Astrocyte (in vitro differentiated cells and primary cell): ENCODE measurements at regions not wholly inside any gene's neighbourhood (a gene's known extent, or its start where the extent isn't known, plus 50 kb on each side); places are given as distances from the start of the nearest gene placed in this dataset.

Experiments used
- DNase-seq: peaks from one replicate; pipeline ENCODE4 v3.0.0-alpha.2; 2010; ENCODE audit warnings: low read depth
- FAIRE-seq: peaks from 2 replicates; lab custom pipeline; 2011; peaks lifted over from hg19 to GRCh38; lab: Jason Lieb, UNC
- H2AFZ ChIP-seq: 2 replicates; pipeline ENCODE4 v1.6.0; 2012; ENCODE audit warnings: low read depth, low read length, inconsistent platforms
- H3K27ac ChIP-seq: 2 replicates; pipeline ENCODE4 v1.5.1; 2011; ENCODE audit warnings: low read depth, low read length, inconsistent platforms
- H3K27me3 ChIP-seq: 2 replicates; pipeline ENCODE4 v1.6.0; 2011; ENCODE audit warnings: low read length, inconsistent platforms; ENCODE audit not compliant: insufficient read depth
- H3K36me3 ChIP-seq: 2 replicates; pipeline ENCODE4 v1.5.1; 2011; ENCODE audit warnings: low read length, inconsistent platforms; ENCODE audit not compliant: insufficient read depth
- H3K4me1 ChIP-seq: 2 replicates; pipeline ENCODE4 v1.5.1; 2011; ENCODE audit warnings: low read length, inconsistent platforms; ENCODE audit not compliant: insufficient read depth
- H3K4me2 ChIP-seq: 2 replicates; pipeline ENCODE4 v1.6.0; 2012; ENCODE audit warnings: low read length, inconsistent platforms
- H3K4me3 ChIP-seq: 2 replicates; pipeline ENCODE4 v1.5.1; 2011; ENCODE audit warnings: low read depth, mild to moderate bottlenecking, low read length, inconsistent platforms; ENCODE audit not compliant: insufficient read depth
- H3K79me2 ChIP-seq: 2 replicates; pipeline ENCODE4 v1.6.0; 2012; ENCODE audit warnings: mild to moderate bottlenecking, low read length, inconsistent platforms; ENCODE audit not compliant: insufficient read depth
- H3K9ac ChIP-seq: 2 replicates; pipeline ENCODE4 v1.6.0; 2012; ENCODE audit warnings: mild to moderate bottlenecking, low read length, inconsistent platforms
- H3K9me3 ChIP-seq: 2 replicates; pipeline ENCODE4 v1.5.1; 2012; ENCODE audit warnings: low read depth, mild to moderate bottlenecking, low read length, inconsistent platforms; ENCODE audit not compliant: insufficient read depth
- H4K20me1 ChIP-seq: 2 replicates; pipeline ENCODE4 v1.6.0; 2012; ENCODE audit warnings: low read length, inconsistent platforms; ENCODE audit not compliant: insufficient read depth
- H3K27ac Mint-ChIP-seq: one replicate; pipeline ENCODE4 v1.8.0; 2021; ENCODE audit warnings: mild to moderate bottlenecking, mixed read lengths; ENCODE audit not compliant: unreplicated experiment
- H3K27me3 Mint-ChIP-seq: one replicate; pipeline ENCODE4 v1.8.0; 2021; ENCODE audit warnings: low read depth, mixed read lengths; ENCODE audit not compliant: unreplicated experiment
- H3K36me3 Mint-ChIP-seq: one replicate; pipeline ENCODE4 v1.8.0; 2021; ENCODE audit warnings: low read depth, mixed read lengths; ENCODE audit not compliant: unreplicated experiment
- H3K4me1 Mint-ChIP-seq: one replicate; pipeline ENCODE4 v1.8.0; 2021; ENCODE audit warnings: low read depth, mixed read lengths; ENCODE audit not compliant: unreplicated experiment
- H3K4me3 Mint-ChIP-seq: one replicate; pipeline ENCODE4 v1.8.0; 2021; ENCODE audit warnings: mild to moderate bottlenecking, moderate library complexity, mixed read lengths; ENCODE audit not compliant: unreplicated experiment
- H3K9me3 Mint-ChIP-seq: one replicate; pipeline ENCODE4 v1.8.0; 2021; ENCODE audit warnings: mild to moderate bottlenecking, mixed read lengths; ENCODE audit not compliant: unreplicated experiment
- CTCF ChIP-seq: IDR thresholded peaks from 2 replicates; pipeline ENCODE4 v1.5.1; 2011; ENCODE audit warnings: low read depth, mild to moderate bottlenecking, inconsistent platforms, low read length, moderate library complexity; ENCODE audit not compliant: insufficient read depth
- EZH2 ChIP-seq: IDR thresholded peaks from 2 replicates; pipeline ENCODE4 v1.6.1; 2012; ENCODE audit warnings: mild to moderate bottlenecking, low read length, inconsistent platforms; ENCODE audit not compliant: insufficient read depth

DNA sequence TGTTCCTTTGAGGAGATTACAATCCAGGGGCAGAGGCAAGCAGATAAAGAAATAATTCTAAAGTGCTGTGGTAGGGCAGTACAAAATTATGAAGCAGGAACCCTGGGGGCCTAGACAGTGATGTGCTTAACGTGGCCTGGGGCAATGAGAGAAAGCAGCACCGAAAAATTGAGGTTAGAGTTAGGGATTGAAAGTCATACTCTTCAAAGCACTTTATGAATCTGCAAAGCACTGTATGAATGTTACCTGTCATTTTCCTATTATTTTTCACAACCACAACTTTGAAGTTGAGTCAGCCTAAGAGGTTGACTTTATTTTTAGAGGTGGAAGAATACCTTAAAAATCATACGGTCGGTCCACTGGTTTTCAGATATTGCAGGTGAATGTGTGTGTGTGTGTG is 183.4 kb upstream of the NFIA start:
- no peaks in the 10 kb centered on the region for H3K27me3 ChIP-seq
- H3K4me2 ChIP-seq = no peak overlapping the region
- Mint-ChIP-seq H3K4me1 (peaks cover 9% of the 10 kb centered on the region), H3K27ac (no peak overlapping the region), H3K36me3 (no peaks in the 10 kb centered on the region), H3K4me3 (no peak overlapping the region), H3K27me3 (no peaks in the 10 kb centered on the region), H3K9me3 (no peaks in the 10 kb centered on the region)
- H3K4me1 ChIP-seq = peaks cover 8% of the 10 kb centered on the region
- H4K20me1 ChIP-seq = no peaks in the 10 kb centered on the region
- H3K79me2 ChIP-seq = no peaks in the 10 kb centered on the region
- no peak overlapping the region for H2AFZ ChIP-seq
- no peaks in the 10 kb centered on the region for H3K9me3 ChIP-seq
- DNase-seq (no peak), FAIRE-seq (no peak)
- TF ChIP-seq CTCF = no peak
- no peak for TF ChIP-seq EZH2
- H3K36me3 ChIP-seq = no peaks in the 10 kb centered on the region
- no peak overlapping the region for H3K27ac ChIP-seq
- H3K4me3 ChIP-seq = no peak overlapping the region
- H3K9ac ChIP-seq = no peak overlapping the region

GRCh38 chr1:60898413-60898812 is 183.9 kb upstream of the NFIA start:
- TF ChIP-seq CTCF (no peak), EZH2 (no peak)
- no peak overlapping the region for H2AFZ ChIP-seq
- H3K9me3 ChIP-seq = no peaks in the 10 kb centered on the region
- no peak for DNase-seq
- peaks cover 8% of the 10 kb centered on the region for H3K4me1 ChIP-seq
- Mint-ChIP-seq H3K4me1 (peaks cover 9% of the 10 kb centered on the region), H3K9me3 (no peaks in the 10 kb centered on the region), H3K36me3 (no peaks in the 10 kb centered on the region), H3K27ac (no peak overlapping the region), H3K27me3 (no peaks in the 10 kb centered on the region), H3K4me3 (no peak overlapping the region)
- H3K79me2 ChIP-seq = no peaks in the 10 kb centered on the region
- no peak overlapping the region for H3K4me3 ChIP-seq
- no peaks in the 10 kb centered on the region for H4K20me1 ChIP-seq
- no peak for FAIRE-seq
- peaks cover 4% of the 10 kb centered on the region for H3K27me3 ChIP-seq
- no peak overlapping the region for H3K9ac ChIP-seq
- H3K27ac ChIP-seq = no peak overlapping the region
- H3K4me2 ChIP-seq = no peak overlapping the region
- no peaks in the 10 kb centered on the region for H3K36me3 ChIP-seq

GRCh38 chr1:60896701-60897363 is 185.5 kb upstream of the NFIA start:
- no peak for FAIRE-seq
- no peak for DNase-seq
- Mint-ChIP-seq H3K36me3 (no peaks in the 10 kb centered on the region), H3K9me3 (no peaks in the 10 kb centered on the region), H3K4me1 (peaks cover 9% of the 10 kb centered on the region), H3K27me3 (no peaks in the 10 kb centered on the region), H3K27ac (no peak overlapping the region), H3K4me3 (no peak overlapping the region)
- Histone ChIP-seq H2AFZ (peak overlapping the region; percentile 21), H3K27ac (no peak overlapping the region), H3K9me3 (no peaks in the 10 kb centered on the region), H3K4me3 (no peak overlapping the region), H3K9ac (no peak overlapping the region), H3K27me3 (peaks cover 4% of the 10 kb centered on the region), H3K79me2 (no peaks in the 10 kb centered on the region), H3K4me1 (peaks cover 8% of the 10 kb centered on the region), H3K4me2 (peak overlapping the region; percentile 4), H4K20me1 (no peaks in the 10 kb centered on the region), H3K36me3 (no peaks in the 10 kb centered on the region)
- TF ChIP-seq CTCF (no peak), EZH2 (no peak)
